Endothelial cell (in vitro differentiated cells): ENCODE measurements at regions not wholly inside any gene's neighbourhood (a gene's known extent, or its start where the extent isn't known, plus 50 kb on each side); places are given as distances from the start of the nearest gene placed in this dataset.
A peak's percentile ranks its signal among the peaks of the same experiment; 100 is the strongest.

Experiments used
- DNase-seq: peaks from one replicate; pipeline ENCODE4 v3.0.0; 2021; ENCODE audit warnings: low spot score
- H3K27ac Mint-ChIP-seq: one replicate; pipeline ENCODE4 v1.8.0; 2021; ENCODE audit warnings: mixed read lengths, inconsistent platforms; ENCODE audit not compliant: unreplicated experiment
- H3K27me3 Mint-ChIP-seq: one replicate; pipeline ENCODE4 v1.8.0; 2021; ENCODE audit warnings: mild to moderate bottlenecking, moderate library complexity, mixed read lengths, inconsistent platforms; ENCODE audit not compliant: unreplicated experiment
- H3K36me3 Mint-ChIP-seq: one replicate; pipeline ENCODE4 v1.8.0; 2021; ENCODE audit warnings: mild to moderate bottlenecking, low read depth, mixed read lengths, inconsistent platforms; ENCODE audit not compliant: unreplicated experiment
- H3K4me1 Mint-ChIP-seq: one replicate; pipeline ENCODE4 v1.8.0; 2021; ENCODE audit warnings: mild to moderate bottlenecking, mixed read lengths, inconsistent platforms; ENCODE audit not compliant: unreplicated experiment
- H3K4me3 Mint-ChIP-seq: one replicate; pipeline ENCODE4 v1.8.0; 2021; ENCODE audit warnings: mild to moderate bottlenecking, mixed read lengths, inconsistent platforms; ENCODE audit not compliant: unreplicated experiment
- H3K9me3 Mint-ChIP-seq: one replicate; pipeline ENCODE4 v1.8.0; 2021; ENCODE audit warnings: mixed read lengths, inconsistent platforms; ENCODE audit not compliant: unreplicated experiment
- TF ChIP-seq, protein P1 (sequence below): fragments of 200-600 bp; sonication (generic); IDR thresholded peaks from one replicate; pipeline ENCODE4 v1.5.0; 2021; ENCODE audit warnings: antibody characterized with exemption; ENCODE audit not compliant: unreplicated experiment

DNA sequence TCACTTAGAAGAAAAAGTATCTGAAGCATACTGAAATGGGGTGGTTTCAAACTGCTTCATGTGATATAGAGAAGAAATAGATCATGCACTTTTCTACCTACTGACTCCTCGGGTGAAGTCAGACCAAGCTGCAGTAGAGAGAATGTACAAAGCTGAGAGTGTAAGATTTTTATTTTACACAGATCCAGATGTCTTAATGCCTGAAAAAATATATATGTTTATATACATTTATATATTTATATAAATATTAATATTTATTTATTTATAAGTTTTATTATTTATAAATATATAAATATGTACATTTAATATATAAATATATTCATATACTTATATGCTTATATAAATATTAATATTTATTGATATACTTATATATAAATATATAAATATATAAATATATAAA, 171.9 kb upstream of the SPOCK3 start:
- no peaks in the 10 kb centered on the region for H3K9me3 Mint-ChIP-seq
- H3K36me3 Mint-ChIP-seq = no peaks in the 10 kb centered on the region
- H3K4me3 Mint-ChIP-seq = no peak overlapping the region
- TF ChIP-seq, protein P1, sequence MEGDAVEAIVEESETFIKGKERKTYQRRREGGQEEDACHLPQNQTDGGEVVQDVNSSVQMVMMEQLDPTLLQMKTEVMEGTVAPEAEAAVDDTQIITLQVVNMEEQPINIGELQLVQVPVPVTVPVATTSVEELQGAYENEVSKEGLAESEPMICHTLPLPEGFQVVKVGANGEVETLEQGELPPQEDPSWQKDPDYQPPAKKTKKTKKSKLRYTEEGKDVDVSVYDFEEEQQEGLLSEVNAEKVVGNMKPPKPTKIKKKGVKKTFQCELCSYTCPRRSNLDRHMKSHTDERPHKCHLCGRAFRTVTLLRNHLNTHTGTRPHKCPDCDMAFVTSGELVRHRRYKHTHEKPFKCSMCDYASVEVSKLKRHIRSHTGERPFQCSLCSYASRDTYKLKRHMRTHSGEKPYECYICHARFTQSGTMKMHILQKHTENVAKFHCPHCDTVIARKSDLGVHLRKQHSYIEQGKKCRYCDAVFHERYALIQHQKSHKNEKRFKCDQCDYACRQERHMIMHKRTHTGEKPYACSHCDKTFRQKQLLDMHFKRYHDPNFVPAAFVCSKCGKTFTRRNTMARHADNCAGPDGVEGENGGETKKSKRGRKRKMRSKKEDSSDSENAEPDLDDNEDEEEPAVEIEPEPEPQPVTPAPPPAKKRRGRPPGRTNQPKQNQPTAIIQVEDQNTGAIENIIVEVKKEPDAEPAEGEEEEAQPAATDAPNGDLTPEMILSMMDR = no peak
- peaks cover 3% of the 10 kb centered on the region for H3K27me3 Mint-ChIP-seq
- H3K4me1 Mint-ChIP-seq = no peaks in the 10 kb centered on the region
- DNase-seq = no peak
- no peak overlapping the region for H3K27ac Mint-ChIP-seq

DNA sequence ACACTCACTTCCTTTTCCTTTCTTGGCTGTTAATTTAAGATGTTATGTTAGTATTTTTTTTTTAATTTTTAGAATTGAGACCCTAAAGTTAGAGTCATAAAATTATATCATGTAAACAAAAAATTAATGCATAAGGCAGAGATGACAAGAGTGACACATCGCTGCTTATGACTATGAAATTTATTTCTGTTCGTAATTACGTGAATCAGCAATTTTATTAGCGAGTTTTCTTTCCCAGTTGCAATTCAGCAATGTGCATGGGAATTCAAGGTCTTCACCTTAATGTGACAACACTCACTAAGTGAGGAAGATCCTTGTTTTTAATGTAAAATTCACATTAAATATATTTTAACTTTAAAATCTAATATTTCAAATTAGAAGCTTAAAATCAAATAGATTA, 181.2 kb upstream of the SPOCK3 start:
- Mint-ChIP-seq H3K4me3 (no peak overlapping the region), H3K27me3 (no peaks in the 10 kb centered on the region), H3K36me3 (no peaks in the 10 kb centered on the region), H3K9me3 (no peaks in the 10 kb centered on the region), H3K4me1 (no peaks in the 10 kb centered on the region), H3K27ac (no peak overlapping the region)
- DNase-seq = no peak
- TF ChIP-seq, protein P1 = no peak

DNA sequence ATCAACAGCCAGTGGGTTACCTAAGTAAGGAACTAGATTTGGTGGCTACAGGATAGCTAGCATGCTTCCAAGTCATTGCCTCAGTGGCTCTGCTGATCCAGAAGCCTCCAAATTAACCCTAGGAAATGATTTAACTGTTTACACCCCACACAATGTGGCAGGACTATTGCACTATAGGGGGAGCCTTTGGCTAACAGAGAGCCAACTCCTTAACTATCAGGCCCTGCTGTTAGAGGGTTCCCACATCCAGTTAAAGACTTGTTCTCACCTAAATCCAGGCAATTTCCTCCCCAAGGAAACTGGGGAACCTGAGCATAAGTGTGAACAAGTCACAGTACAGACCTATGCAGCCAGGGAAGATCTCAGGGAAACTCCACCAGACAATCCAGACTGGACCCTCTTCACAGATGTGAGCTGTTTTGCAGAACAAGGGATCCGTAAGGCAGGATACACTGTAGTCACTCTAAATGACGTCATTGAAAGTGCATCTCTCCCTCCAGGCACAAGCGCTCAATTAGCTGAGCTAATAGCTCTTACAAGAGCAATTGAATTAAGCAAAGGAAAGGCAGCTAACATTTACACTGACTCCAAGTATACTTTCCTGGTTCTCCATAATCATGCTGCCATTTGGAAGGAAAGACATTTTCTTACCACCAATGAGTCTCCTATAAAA, 185.3 kb upstream of the SPOCK3 start:
- no peak for DNase-seq
- H3K27ac Mint-ChIP-seq = no peak overlapping the region
- TF ChIP-seq, protein P1 = no peak
- H3K9me3 Mint-ChIP-seq = no peaks in the 10 kb centered on the region
- H3K36me3 Mint-ChIP-seq = no peaks in the 10 kb centered on the region
- no peaks in the 10 kb centered on the region for H3K27me3 Mint-ChIP-seq
- H3K4me1 Mint-ChIP-seq = no peaks in the 10 kb centered on the region
- no peak overlapping the region for H3K4me3 Mint-ChIP-seq

DNA sequence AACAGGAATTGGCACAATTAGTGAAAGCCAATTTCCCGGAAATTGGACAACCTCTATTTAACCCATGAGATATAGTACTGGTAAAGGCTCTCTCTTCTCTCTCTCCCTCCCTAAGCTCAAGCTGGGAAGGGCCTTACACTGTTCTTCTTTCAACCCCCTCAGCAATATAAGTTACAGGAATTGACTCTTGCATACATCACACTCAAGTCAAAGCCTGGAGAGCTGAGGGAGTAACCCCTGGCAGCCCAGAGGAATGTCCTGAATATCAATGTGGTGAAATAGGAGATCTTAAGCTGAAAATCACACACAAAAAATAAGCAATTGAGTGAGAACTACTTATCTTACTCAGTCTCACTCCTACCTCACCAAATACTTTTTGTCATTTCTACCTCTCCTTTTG, 186.9 kb upstream of the SPOCK3 start:
- DNase-seq = no peak
- Mint-ChIP-seq H3K9me3 (no peaks in the 10 kb centered on the region), H3K4me3 (no peak overlapping the region), H3K4me1 (no peaks in the 10 kb centered on the region), H3K27me3 (no peaks in the 10 kb centered on the region), H3K27ac (no peak overlapping the region), H3K36me3 (peaks cover 6% of the 10 kb centered on the region)
- TF ChIP-seq, protein P1 = no peak

DNA sequence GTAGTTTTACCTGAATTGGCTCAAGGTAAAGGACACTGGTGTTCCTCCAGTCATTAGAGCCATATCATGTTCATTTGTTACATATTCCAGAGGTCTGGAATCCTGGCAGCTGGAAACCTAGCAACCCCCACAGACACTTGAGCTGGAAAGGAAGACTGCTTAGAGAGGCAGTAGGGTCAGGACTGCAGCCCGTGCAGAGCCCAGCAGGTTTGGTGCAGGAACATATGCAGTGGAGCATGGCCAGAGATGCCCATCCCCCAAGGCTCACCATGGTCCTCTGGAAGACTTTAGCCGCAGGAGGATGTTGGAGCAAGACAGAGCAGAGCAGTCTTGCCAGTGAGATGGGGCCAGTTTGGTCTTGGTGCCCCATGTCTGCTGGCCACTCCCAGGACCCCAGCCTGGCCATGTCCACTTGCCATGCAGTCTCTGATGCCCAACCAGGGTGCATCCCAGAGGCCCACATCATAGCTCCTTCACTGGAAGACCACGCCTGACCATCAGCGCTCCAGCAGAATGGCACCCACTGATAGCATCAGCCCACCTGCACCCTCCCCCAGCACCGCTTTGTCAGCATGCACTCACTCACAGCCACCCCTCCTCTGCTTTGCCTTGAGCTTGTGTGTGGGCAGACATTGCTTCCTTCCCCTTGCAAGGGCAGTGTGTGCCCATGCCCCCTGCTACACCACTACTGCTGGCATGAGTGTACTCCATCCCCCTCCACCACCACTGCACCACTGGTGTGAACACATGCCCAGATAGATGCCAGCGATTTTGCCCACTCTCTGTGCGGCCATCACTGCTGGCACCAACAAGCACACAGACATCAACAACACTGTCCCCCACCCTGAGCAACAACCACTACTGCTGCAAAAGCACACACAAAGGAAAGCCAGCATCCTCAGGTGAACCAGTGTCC, 190.3 kb upstream of the SPOCK3 start:
- peaks cover 6% of the 10 kb centered on the region for H3K36me3 Mint-ChIP-seq
- H3K27ac Mint-ChIP-seq = peak overlapping the region; percentile 11
- DNase-seq = no peak
- H3K4me1 Mint-ChIP-seq = peaks cover 12% of the 10 kb centered on the region
- no peaks in the 10 kb centered on the region for H3K27me3 Mint-ChIP-seq
- TF ChIP-seq, protein P1 = no peak
- H3K4me3 Mint-ChIP-seq = no peak overlapping the region
- H3K9me3 Mint-ChIP-seq = no peaks in the 10 kb centered on the region
